ENCODE measurements at regions not wholly inside any gene's neighbourhood (a gene's known extent, or its start where the extent isn't known, plus 50 kb on each side); places are given as distances from the start of the nearest gene placed in this dataset.

DNA sequence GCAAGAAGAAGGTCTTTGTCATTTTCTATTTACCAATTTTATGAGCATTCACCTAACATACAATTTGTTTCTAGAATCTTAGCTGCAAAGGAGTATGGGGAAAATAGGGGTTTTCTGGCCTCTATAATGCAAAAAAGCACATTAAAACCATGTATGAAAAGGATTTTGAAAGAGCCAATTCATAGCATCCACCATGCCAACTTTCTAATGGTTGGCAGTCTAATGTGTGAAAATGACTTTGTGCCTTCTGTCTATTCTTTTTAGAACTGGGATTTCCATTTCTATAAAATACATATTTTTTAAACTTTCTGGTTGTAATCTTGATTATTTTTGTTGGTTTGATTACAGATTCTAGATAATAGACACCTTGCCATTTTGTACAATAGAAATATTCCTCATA, 333.7 kb upstream of the CNTN6 start:
- TF ChIP-seq, protein P1, sequence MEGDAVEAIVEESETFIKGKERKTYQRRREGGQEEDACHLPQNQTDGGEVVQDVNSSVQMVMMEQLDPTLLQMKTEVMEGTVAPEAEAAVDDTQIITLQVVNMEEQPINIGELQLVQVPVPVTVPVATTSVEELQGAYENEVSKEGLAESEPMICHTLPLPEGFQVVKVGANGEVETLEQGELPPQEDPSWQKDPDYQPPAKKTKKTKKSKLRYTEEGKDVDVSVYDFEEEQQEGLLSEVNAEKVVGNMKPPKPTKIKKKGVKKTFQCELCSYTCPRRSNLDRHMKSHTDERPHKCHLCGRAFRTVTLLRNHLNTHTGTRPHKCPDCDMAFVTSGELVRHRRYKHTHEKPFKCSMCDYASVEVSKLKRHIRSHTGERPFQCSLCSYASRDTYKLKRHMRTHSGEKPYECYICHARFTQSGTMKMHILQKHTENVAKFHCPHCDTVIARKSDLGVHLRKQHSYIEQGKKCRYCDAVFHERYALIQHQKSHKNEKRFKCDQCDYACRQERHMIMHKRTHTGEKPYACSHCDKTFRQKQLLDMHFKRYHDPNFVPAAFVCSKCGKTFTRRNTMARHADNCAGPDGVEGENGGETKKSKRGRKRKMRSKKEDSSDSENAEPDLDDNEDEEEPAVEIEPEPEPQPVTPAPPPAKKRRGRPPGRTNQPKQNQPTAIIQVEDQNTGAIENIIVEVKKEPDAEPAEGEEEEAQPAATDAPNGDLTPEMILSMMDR (IDR thresholded peaks at IDR 0.05), result no peak
- TF ChIP-seq POLR2A (IDR thresholded peaks at IDR 0.05), result no peak
